SU-DHL-6 (cell line): ENCODE measurements at regions not wholly inside any gene's neighbourhood (a gene's known extent, or its start where the extent isn't known, plus 50 kb on each side); places are given as distances from the start of the nearest gene placed in this dataset.

ENCODE experiments used
- H2AFZ ChIP-seq: fragments of 200-600 bp; sonication (generic); 2 replicates; pipeline ENCODE4 v1.6.1; 2014; ENCODE audit warnings: low read depth, mild to moderate bottlenecking, moderate library complexity, mixed read lengths, antibody characterized with exemption, low read length; ENCODE audit not compliant: severe bottlenecking
- H3F3A ChIP-seq: fragments of 200-600 bp; shearing (Covaris generic); 2 replicates; pipeline ENCODE4 v1.6.0; 2016; ENCODE audit warnings: antibody characterized with exemption, mild to moderate bottlenecking; ENCODE audit not compliant: insufficient read depth
- H3K27ac ChIP-seq: fragments of 200-600 bp; sonication (generic); 2 replicates; pipeline ENCODE4 v1.5.1; 2016; ENCODE audit warnings: low read depth, mild to moderate bottlenecking, low read length, moderate library complexity, mixed read lengths
- H3K27me3 ChIP-seq: fragments of 200-600 bp; sonication (generic), shearing (Covaris generic); 2 replicates; pipeline ENCODE4 v1.6.0; 2014; ENCODE audit warnings: mild to moderate bottlenecking, low read length
- H3K36me3 ChIP-seq: fragments of 200-600 bp; sonication (generic); 2 replicates; pipeline ENCODE4 v1.6.1; 2014; ENCODE audit warnings: mild to moderate bottlenecking, low read length, mixed read lengths
- H3K4me2 ChIP-seq: fragments of 300-600, 200-600 bp; shearing (Covaris generic), sonication (generic); 2 replicates; pipeline ENCODE4 v1.6.0; 2014; ENCODE audit warnings: low read length, low read depth, mild to moderate bottlenecking; ENCODE audit not compliant: poor library complexity, severe bottlenecking
- H3K4me3 ChIP-seq: fragments of 200-600 bp; sonication (generic); 2 replicates; pipeline ENCODE4 v1.5.1; 2014; ENCODE audit warnings: antibody characterized with exemption, low read length, mild to moderate bottlenecking, mixed read lengths; ENCODE audit not compliant: insufficient read depth, poor library complexity, severe bottlenecking
- H3K79me2 ChIP-seq: fragments of 200-600 bp; sonication (generic); 2 replicates; pipeline ENCODE4 v1.6.1; 2014; ENCODE audit warnings: mild to moderate bottlenecking, low read length, moderate library complexity; ENCODE audit not compliant: insufficient read depth
- H3K9ac ChIP-seq: fragments of 200-600 bp; sonication (generic); 2 replicates; pipeline ENCODE4 v1.7.0; 2014; ENCODE audit warnings: mild to moderate bottlenecking, low read length
- H3K9me2 ChIP-seq: fragments of 200-600 bp; sonication (generic); replicated peaks from 2 replicates; pipeline ENCODE4 v1.6.1; 2014; ENCODE audit warnings: low read length; ENCODE audit not compliant: insufficient read depth
- H3K9me3 ChIP-seq: fragments of 200-600 bp; sonication (generic); 2 replicates; pipeline ENCODE4 v1.6.1; 2014; ENCODE audit warnings: low read length, mixed read lengths; ENCODE audit not compliant: insufficient read depth
- H4K20me1 ChIP-seq: fragments of 200-600 bp; sonication (generic); 2 replicates; pipeline ENCODE4 v1.6.1; 2014; ENCODE audit warnings: low read depth, mild to moderate bottlenecking, antibody characterized with exemption, low read length, moderate library complexity, mixed read lengths
- CTCF ChIP-seq: fragments of 200-600 bp; sonication (generic); IDR thresholded peaks from one replicate; pipeline ENCODE4 v1.5.1; 2017; ENCODE audit warnings: antibody characterized with exemption, mild to moderate bottlenecking, low read length, moderate library complexity; ENCODE audit not compliant: insufficient read depth, poor library complexity, severe bottlenecking
- EZH2phosphoT487 ChIP-seq: fragments of 200-600 bp; sonication (generic), shearing (Covaris generic); conservative IDR thresholded peaks from 2 replicates; pipeline ENCODE4 v1.6.1; 2018; ENCODE audit warnings: mild to moderate bottlenecking, antibody characterized with exemption, low read length, moderate library complexity, mixed read lengths

GRCh38 chr9:106400950-106401349 lies 462.0 kb upstream of the ZNF462 start:
- no peaks in the 10 kb centered on the region for H3K9me3 ChIP-seq
- no peaks in the 10 kb centered on the region for H3K9me2 ChIP-seq
- H2AFZ ChIP-seq: no peak overlapping the region
- H3K9ac ChIP-seq: no peak overlapping the region
- TF ChIP-seq CTCF: no peak
- no peak for TF ChIP-seq EZH2phosphoT487
- H3K27me3 ChIP-seq: no peaks in the 10 kb centered on the region
- no peaks in the 10 kb centered on the region for H3K79me2 ChIP-seq
- H3K36me3 ChIP-seq: no peaks in the 10 kb centered on the region; the same call in 1 of the 2 replicates
- H3F3A ChIP-seq: no peaks in the 10 kb centered on the region
- no peaks in the 10 kb centered on the region for H4K20me1 ChIP-seq
- H3K4me3 ChIP-seq: no peak overlapping the region
- no peak overlapping the region for H3K27ac ChIP-seq
- no peak overlapping the region for H3K4me2 ChIP-seq

- no peaks in the 10 kb centered on the region for H3K79me2 ChIP-seq
- no peak overlapping the region for H3K4me3 ChIP-seq
- H3K9me3 ChIP-seq: no peaks in the 10 kb centered on the region
- H3K36me3 ChIP-seq: no peaks in the 10 kb centered on the region; the same call in 1 of the 2 replicates
- H2AFZ ChIP-seq: no peak overlapping the region
- H3K27ac ChIP-seq: no peak overlapping the region
- no peaks in the 10 kb centered on the region for H4K20me1 ChIP-seq
- H3K9ac ChIP-seq: no peak overlapping the region
- TF ChIP-seq CTCF: no peak
- TF ChIP-seq EZH2phosphoT487: no peak
- no peaks in the 10 kb centered on the region for H3K9me2 ChIP-seq
- H3K4me2 ChIP-seq: no peak overlapping the region
- H3F3A ChIP-seq: no peaks in the 10 kb centered on the region
- no peaks in the 10 kb centered on the region for H3K27me3 ChIP-seq
These were observed 459.9 kb upstream of the ZNF462 start for GRCh38 chr9:106403081-106403480.

GRCh38 chr9:106404137-106404536 lies 458.8 kb upstream of the ZNF462 start:
- Histone ChIP-seq H3K9ac (no peak overlapping the region), H3K27me3 (no peaks in the 10 kb centered on the region), H3K27ac (no peak overlapping the region), H3K4me2 (no peak overlapping the region), H2AFZ (no peak overlapping the region), H3K9me3 (no peaks in the 10 kb centered on the region), H3K4me3 (no peak overlapping the region), H3K36me3 (no peaks in the 10 kb centered on the region; the same call in 1 of the 2 replicates), H3K9me2 (no peaks in the 10 kb centered on the region), H3K79me2 (no peaks in the 10 kb centered on the region), H4K20me1 (no peaks in the 10 kb centered on the region), H3F3A (no peaks in the 10 kb centered on the region)
- TF ChIP-seq CTCF (no peak), EZH2phosphoT487 (no peak)
